ENCODE measurements at regions not wholly inside any gene's neighbourhood (a gene's known extent, or its start where the extent isn't known, plus 50 kb on each side); places are given as distances from the start of the nearest gene placed in this dataset.

DNA sequence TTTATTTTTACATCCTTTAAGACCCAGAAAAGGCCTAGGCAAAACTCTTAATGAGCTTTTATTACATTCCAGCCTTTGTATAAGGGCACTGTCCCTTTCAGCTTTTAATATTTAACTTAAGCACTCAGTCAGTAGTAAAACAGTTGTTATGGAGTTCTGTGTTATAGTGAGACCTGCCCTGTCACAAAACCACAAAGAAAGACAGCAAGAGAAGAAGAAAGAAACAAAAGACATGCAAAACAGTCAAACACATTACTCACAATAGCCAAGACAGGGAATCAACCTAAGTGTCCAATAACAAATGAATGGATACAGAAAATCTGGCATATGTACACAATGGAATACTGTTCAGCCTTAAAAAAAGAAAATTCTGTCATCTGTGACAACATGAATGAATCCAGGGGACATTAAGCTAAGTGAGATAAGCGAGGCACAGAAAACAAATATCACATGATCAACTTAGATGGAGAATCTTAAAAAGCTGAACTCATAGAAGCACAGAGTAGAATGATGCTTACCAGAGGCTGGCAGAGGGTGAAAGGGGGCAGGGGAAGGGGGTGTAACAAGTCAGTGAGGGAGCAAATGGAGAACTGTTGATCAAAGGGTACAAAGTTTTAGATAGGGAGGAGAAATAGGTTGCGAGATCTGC is 63.8 kb upstream of the CCNG1 start:
- no peak for DNase-seq

DNA sequence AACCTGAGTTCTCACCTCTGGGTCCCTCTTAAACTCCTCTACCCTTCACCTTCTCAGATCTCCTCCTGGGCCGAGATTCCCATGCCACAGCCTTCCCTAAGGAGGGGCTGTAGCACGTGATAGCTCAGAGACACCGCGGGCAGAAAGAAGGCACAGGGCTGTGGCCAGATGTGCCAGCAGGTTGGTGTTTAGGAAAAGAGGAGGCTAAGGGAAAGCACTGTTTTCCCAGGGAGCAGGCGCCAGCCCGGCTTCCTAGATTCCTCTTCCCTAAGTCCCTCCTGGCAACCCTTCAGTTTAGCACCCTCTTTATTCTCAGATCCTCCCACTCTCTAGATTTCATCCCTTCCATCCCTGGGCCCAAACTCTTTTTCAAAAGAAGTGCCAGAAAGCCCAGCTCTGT is 59.4 kb upstream of the CCNG1 start:
- no peak for DNase-seq

DNA sequence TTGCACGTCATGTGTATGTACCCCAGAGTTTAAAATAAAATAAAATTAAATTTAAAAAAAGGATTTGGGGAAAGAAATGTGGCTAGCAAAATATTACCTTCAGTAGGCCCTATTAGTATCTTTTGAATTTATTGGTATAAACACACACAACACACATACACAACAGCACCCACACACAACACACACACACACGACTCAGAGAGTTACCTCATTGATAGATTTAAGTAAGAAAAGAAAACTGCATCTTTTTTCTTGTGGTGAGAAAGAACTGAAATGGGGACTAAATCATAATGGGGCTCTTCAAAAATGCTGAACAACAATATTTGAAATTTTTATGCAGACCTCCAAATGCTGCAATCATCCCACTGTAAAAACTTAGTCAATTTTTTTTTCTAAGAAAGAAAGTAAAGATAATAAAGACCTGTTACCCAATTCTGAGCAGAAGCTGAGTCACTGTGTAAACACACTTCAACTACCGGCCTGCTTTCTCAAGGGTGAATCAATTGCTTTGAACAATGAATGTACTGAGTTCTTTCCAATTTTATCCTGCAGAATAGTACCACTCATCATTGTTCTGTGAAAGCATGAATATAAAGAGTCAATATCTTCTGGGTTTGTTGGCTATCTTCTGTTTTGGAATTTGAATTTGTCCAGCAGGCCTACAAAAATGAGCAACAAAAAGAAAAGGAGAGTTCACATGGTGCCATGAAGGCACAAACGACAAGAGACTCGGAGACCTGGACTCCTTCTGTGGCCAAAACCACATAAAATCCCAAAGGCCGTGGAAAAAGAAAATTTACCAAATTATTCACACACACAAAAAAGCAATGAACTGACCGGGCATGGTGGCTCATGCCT is 57.9 kb upstream of the CCNG1 start:
- no peak for DNase-seq

DNA sequence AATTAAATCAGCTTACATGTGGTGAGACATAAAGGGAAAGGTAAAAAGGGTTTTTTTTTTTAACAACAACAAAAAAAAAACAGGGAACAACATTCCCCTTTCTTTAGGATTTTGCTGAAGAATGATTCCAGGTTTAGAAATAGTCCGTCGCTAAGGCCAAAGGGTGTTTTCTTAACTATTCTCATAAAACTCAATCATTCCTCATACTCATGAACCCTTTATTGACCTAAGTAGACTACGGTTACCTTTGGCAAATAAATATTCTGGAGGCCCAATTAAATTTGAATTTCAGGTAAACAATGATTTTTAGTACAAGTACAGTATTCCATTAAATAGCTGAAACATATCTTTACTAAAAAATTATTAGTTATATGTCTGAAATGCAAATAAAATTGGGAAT is 55.6 kb upstream of the CCNG1 start:
- no peak for DNase-seq

DNA sequence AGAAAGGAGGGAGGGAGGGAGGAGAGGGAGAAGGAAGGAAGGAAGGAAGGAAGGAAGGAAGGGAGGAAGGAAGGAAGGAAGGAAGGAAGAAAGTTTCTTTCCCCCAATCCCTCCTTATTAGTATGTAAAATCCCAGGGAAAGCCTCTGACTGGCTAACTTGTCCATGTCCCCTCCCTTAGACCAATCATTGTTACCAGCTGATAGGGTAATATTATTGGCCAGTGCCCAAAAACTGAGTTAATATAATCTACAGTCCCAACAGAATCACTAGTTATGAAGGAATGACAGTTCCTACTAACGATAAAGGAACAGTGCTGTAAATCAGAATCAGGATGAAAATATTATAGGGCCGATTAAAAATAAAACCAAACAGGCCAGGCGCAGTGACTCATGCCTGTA is 53.6 kb upstream of the CCNG1 start:
- no peak for DNase-seq

DNA sequence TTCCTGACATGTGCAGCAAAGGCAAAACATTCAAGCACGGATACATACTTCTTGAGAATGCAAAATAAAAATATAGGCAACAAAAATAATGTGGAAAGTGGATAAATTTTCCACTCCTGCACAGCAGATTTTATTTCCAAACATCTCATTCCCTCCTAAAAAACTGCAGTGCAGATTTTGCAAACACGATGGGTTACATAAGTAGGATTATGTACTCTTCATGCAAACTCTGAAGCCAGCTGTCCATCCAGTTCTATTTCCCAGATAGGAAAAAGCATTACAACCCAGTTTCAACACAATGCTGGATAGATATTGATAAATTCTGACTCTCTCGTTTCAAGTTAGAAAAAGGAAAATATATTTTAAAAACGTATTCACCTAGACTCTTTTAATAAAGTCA is 52.7 kb upstream of the CCNG1 start:
- DNase-seq, result no peak

DNA sequence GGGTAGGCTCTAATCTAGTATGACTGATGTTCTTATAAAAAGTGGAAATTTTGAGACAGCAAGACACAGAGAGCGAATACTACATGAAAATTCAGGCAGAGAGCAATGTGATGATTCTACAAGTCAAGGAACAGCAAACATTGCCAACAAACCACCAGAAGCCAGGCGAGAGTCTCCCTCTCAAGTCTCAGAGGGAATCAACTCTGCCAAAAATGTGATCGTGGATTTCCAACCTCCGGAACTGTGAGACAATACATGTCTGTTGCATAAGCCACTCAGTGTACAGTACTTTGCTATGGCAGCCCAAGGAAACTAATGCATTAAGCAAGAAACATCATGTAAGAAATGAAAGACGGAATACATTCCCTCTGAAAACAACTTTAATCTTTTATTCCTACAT is 52.1 kb upstream of the CCNG1 start:
- no peak for DNase-seq

DNA sequence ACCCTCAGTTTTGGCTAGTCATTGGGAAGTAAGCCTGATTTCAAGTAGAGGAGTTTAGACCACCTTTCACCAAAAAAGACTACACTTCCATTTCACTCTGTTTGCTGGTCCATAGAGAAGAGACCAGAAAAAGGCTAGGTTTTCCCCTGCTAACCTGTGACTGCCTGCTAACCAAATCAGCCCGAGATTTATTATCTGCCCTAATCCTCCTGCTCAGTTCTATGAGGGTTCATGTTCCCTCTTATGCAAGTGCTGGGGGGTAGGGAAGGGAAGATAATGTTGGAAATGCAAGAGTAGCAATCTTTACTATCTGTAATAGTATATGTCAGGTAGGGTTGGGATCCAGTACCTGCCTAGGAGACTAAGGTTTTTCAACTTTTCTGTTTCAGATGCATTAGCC is 51.6 kb upstream of the CCNG1 start:
- no peak for DNase-seq

DNA sequence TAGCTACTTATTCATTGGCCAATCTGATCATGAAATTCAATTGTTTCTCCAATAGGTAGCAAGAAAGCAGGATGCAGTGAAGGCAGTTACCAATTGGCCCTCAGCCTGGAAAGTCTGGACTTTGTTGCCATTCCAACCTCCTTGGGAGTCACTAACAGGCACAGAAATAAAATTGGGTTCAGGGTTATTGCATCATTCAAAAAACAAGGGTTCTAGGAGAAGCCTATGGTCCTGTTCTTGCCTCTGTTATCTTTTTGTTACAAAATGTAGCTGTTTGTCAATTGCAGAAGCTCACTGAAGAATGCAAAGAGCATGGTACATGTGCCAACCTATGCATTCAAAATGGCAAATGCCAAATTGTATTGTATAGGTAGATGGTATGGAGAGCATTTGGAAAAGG is 51.0 kb upstream of the CCNG1 start:
- DNase-seq, result no peak

DNA sequence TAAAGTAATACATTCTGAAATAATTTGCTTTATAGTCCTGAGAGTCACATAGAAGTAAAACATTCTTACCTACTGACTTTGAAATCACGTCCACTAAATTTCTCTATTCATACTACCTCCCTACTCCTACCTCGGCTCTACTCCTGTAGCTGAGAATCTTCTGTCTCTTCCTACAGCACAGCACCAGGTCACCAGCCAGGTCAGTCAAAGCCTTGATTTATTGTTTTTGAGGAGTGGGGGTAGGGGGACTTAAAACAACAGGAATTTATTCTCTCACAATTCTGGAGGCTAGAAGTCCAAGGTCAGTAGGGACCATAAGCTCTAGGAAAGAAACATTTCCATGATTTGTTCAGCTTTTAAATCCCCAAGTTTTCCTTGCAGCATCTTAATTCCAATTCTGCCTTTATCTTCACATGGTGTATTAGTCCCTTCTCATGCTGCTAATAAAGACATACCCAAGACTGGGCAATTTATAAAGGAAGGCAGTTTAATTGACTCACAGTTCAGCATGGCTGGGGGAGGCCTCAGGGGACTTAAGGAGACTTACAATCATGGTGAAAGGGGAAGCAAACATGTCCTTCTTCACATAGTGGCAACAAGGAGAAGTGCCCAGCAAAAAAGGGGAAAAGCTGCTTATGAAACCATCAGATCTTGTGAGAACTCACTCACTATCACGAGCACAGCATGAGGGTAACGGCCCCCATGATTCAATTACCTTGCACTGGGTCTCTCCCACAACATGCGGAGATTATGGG is 49.6 kb upstream of the CCNG1 start:
- DNase-seq, result no peak

Measured in activated naive CD4-positive, alpha-beta T cell treated with Interleukin-2 at 50 U/mL for 16 hours (primary cell).